ENCODE measurements at regions not wholly inside any gene's neighbourhood (a gene's known extent, or its start where the extent isn't known, plus 50 kb on each side); places are given as distances from the start of the nearest gene placed in this dataset.

- peaks cover 3% of the 10 kb centered on the region for H3F3A ChIP-seq (ENCODE audit: low read depth)
- no peaks in the 10 kb centered on the region for H3K36me3 Mint-ChIP-seq
- H3K4me2 ChIP-seq, result no peak overlapping the region
Observed at GRCh38 chr13:31919971-31920726, 111.4 kb upstream of the FRY start.

GRCh38 chr13:31920727-31921100 is 110.9 kb upstream of the FRY start:
- Histone ChIP-seq H3K4me2 (no peak overlapping the region), H2AFZ (replicated peaks) (no peak overlapping the region), H3K4me1 (peaks cover 12% of the 10 kb centered on the region), H3K27ac (no peak overlapping the region), H3K27me3 (no peaks in the 10 kb centered on the region), H3K9ac (no peak overlapping the region), H3K9me3 (ENCODE audit: low read depth) (no peaks in the 10 kb centered on the region), H3F3A (ENCODE audit: low read depth) (peaks cover 3% of the 10 kb centered on the region), H3K36me3 (no peaks in the 10 kb centered on the region), H3K79me2 (ENCODE audit: low read depth) (no peaks in the 10 kb centered on the region), H4K20me1 (ENCODE audit: low read depth) (no peaks in the 10 kb centered on the region), H3K4me3 (no peak overlapping the region)
- Mint-ChIP-seq H3K9me3 (no peaks in the 10 kb centered on the region), H3K36me3 (no peaks in the 10 kb centered on the region), H3K27ac (no peak overlapping the region), H3K4me3 (no peak overlapping the region), H3K27me3 (ENCODE audit: insufficient read depth, low read depth) (no peaks in the 10 kb centered on the region), H3K4me1 (no peaks in the 10 kb centered on the region)
- TF ChIP-seq CTCF (IDR thresholded peaks at IDR 0.05), result no peak
- TF ChIP-seq EZH2phosphoT487 (IDR thresholded peaks at IDR 0.05), result no peak
- TF ChIP-seq EZH2 (IDR thresholded peaks at IDR 0.05), result no peak
- DNase-seq (ENCODE audit: low spot score), result no peak

More at GRCh38 chr13:31919971-31920726, 111.4 kb upstream of the FRY start:
- H3K4me3 Mint-ChIP-seq, result no peak overlapping the region
- H2AFZ ChIP-seq (replicated peaks), result no peak overlapping the region
- no peaks in the 10 kb centered on the region for H3K9me3 ChIP-seq (ENCODE audit: low read depth)
- H3K27me3 ChIP-seq, result no peaks in the 10 kb centered on the region
- H3K27ac Mint-ChIP-seq, result no peak overlapping the region
- H3K36me3 ChIP-seq, result no peaks in the 10 kb centered on the region
- no peak for DNase-seq (ENCODE audit: low spot score)
- H3K9me3 Mint-ChIP-seq, result no peaks in the 10 kb centered on the region
- no peaks in the 10 kb centered on the region for H4K20me1 ChIP-seq (ENCODE audit: low read depth)
- H3K27me3 Mint-ChIP-seq (ENCODE audit: insufficient read depth, low read depth), result no peaks in the 10 kb centered on the region
- no peak overlapping the region for H3K9ac ChIP-seq
- no peaks in the 10 kb centered on the region for H3K79me2 ChIP-seq (ENCODE audit: low read depth)
- no peaks in the 10 kb centered on the region for H3K4me1 Mint-ChIP-seq
- no peak for TF ChIP-seq EZH2 (IDR thresholded peaks at IDR 0.05)
- TF ChIP-seq CTCF (IDR thresholded peaks at IDR 0.05), result no peak
- no peak for TF ChIP-seq EZH2phosphoT487 (IDR thresholded peaks at IDR 0.05)
- no peak overlapping the region for H3K27ac ChIP-seq
- no peak overlapping the region for H3K4me3 ChIP-seq
- H3K4me1 ChIP-seq, result peaks cover 16% of the 10 kb centered on the region

- Mint-ChIP-seq H3K27ac (no peak overlapping the region), H3K27me3 (ENCODE audit: insufficient read depth, low read depth) (no peaks in the 10 kb centered on the region), H3K9me3 (no peaks in the 10 kb centered on the region), H3K4me1 (peaks cover 6% of the 10 kb centered on the region), H3K36me3 (no peaks in the 10 kb centered on the region), H3K4me3 (no peak overlapping the region)
- no peaks in the 10 kb centered on the region for H3K9me3 ChIP-seq (ENCODE audit: low read depth)
- no peaks in the 10 kb centered on the region for H3K79me2 ChIP-seq (ENCODE audit: low read depth)
- H3F3A ChIP-seq (ENCODE audit: low read depth), result peaks cover 9% of the 10 kb centered on the region
- H3K9ac ChIP-seq, result no peak overlapping the region
- H4K20me1 ChIP-seq (ENCODE audit: low read depth), result no peaks in the 10 kb centered on the region
- H3K4me3 ChIP-seq, result no peak overlapping the region
- H3K4me2 ChIP-seq, result no peak overlapping the region
- DNase-seq (ENCODE audit: low spot score), result no peak
- H3K4me1 ChIP-seq, result peaks cover 22% of the 10 kb centered on the region
- no peak overlapping the region for H2AFZ ChIP-seq (replicated peaks)
- no peak overlapping the region for H3K27ac ChIP-seq
- no peaks in the 10 kb centered on the region for H3K27me3 ChIP-seq
- no peaks in the 10 kb centered on the region for H3K36me3 ChIP-seq
- TF ChIP-seq CTCF (IDR thresholded peaks at IDR 0.05) (no peak), EZH2 (IDR thresholded peaks at IDR 0.05) (no peak), EZH2phosphoT487 (IDR thresholded peaks at IDR 0.05) (no peak)
Observed at GRCh38 chr13:31922724-31923123, 108.8 kb upstream of the FRY start.
